HG02588 (cell line): ENCODE measurements at regions not wholly inside any gene's neighbourhood (a gene's known extent, or its start where the extent isn't known, plus 50 kb on each side); places are given as distances from the start of the nearest gene placed in this dataset.

Experiments used
- ATAC-seq: cut with Tn5 transposase; IDR thresholded peaks from one replicate; pipeline ENCODE4 v1.9.1; 2021; ENCODE audit warnings: mild to moderate bottlenecking, moderate library complexity; ENCODE audit not compliant: unreplicated experiment

GRCh38 chr1:69128204-69128603, 439.5 kb upstream of the LRRC7 start:
- ATAC-seq: no peak

- no peak for ATAC-seq
Observed at GRCh38 chr1:69129538-69129937, 438.2 kb upstream of the LRRC7 start.

GRCh38 chr1:69138172-69138571, 429.6 kb upstream of the LRRC7 start:
- ATAC-seq: no peak

- ATAC-seq: no peak
Observed at GRCh38 chr1:69139007-69139406, 428.7 kb upstream of the LRRC7 start.

- no peak for ATAC-seq
Observed at GRCh38 chr1:69146303-69146702, 421.4 kb upstream of the LRRC7 start.

- ATAC-seq: no peak
Observed at GRCh38 chr1:69148731-69149130, 419.0 kb upstream of the LRRC7 start.

- no peak for ATAC-seq
Observed at GRCh38 chr1:69157046-69157756, 410.5 kb upstream of the LRRC7 start.

GRCh38 chr1:69163241-69163640, 404.5 kb upstream of the LRRC7 start:
- ATAC-seq: no peak

- ATAC-seq: no peak
Observed at GRCh38 chr1:69163779-69164178, 403.9 kb upstream of the LRRC7 start.

- no peak for ATAC-seq
Observed at GRCh38 chr1:69167876-69168275, 399.8 kb upstream of the LRRC7 start.

GRCh38 chr1:69171248-69171647, 396.5 kb upstream of the LRRC7 start:
- ATAC-seq: no peak

GRCh38 chr1:69172003-69173000, 395.4 kb upstream of the LRRC7 start:
- ATAC-seq: no peak

- no peak for ATAC-seq
Observed at GRCh38 chr1:69175053-69175452, 392.7 kb upstream of the LRRC7 start.

- ATAC-seq: no peak
Observed at GRCh38 chr1:69180358-69180757, 387.4 kb upstream of the LRRC7 start.

- ATAC-seq: no peak
Observed at GRCh38 chr1:69185378-69185777, 382.3 kb upstream of the LRRC7 start.

- ATAC-seq: no peak
Observed at GRCh38 chr1:69191335-69191734, 376.4 kb upstream of the LRRC7 start.

GRCh38 chr1:69195136-69195535, 372.6 kb upstream of the LRRC7 start:
- no peak for ATAC-seq

- ATAC-seq: no peak
Observed at GRCh38 chr1:69196071-69196470, 371.7 kb upstream of the LRRC7 start.

GRCh38 chr1:69197816-69198215, 369.9 kb upstream of the LRRC7 start:
- no peak for ATAC-seq

GRCh38 chr1:69201716-69202115, 366.0 kb upstream of the LRRC7 start:
- no peak for ATAC-seq

- no peak for ATAC-seq
Observed at GRCh38 chr1:69203166-69203565, 364.6 kb upstream of the LRRC7 start.

- ATAC-seq: no peak
Observed at GRCh38 chr1:69213644-69214043, 354.1 kb upstream of the LRRC7 start.
